HG02840 (cell line): ENCODE measurements at regions not wholly inside any gene's neighbourhood (a gene's known extent, or its start where the extent isn't known, plus 50 kb on each side); places are given as distances from the start of the nearest gene placed in this dataset.
"Not testable (repeated sequence)": the region's sequence is repeated elsewhere in the genome, so short reads cannot be mapped to it uniquely, and the experiment has no call there.

Source experiments
- ATAC-seq: cut with Tn5 transposase; IDR thresholded peaks from one replicate; pipeline ENCODE4 v1.9.1; 2021; ENCODE audit warnings: mild to moderate bottlenecking, moderate library complexity, moderate number of reproducible peaks; ENCODE audit not compliant: unreplicated experiment, low FRiP score

- ATAC-seq = not testable (repeated sequence)
These were observed 157.7 kb downstream of the GIPC2 start for GRCh38 chr1:78203410-78203982.

DNA sequence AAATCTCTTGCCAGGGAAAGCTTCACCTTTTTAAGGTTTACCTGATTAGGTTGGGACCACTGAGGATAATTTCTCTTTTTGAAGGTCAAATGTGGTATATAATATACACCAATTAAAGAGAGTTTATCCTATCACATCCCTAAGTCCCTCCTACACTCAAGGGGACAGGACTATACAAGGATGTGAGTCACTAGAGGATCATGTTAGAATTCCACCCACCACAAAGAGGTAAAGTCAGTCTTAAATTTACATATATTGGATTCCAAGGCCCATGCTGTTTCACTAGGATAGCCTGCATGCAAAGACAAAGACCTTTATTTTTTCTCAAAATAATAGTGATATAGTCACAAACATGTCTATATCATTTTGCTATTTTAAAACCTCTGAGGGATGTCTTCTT is 164.4 kb downstream of the GIPC2 start:
- ATAC-seq = no peak

DNA sequence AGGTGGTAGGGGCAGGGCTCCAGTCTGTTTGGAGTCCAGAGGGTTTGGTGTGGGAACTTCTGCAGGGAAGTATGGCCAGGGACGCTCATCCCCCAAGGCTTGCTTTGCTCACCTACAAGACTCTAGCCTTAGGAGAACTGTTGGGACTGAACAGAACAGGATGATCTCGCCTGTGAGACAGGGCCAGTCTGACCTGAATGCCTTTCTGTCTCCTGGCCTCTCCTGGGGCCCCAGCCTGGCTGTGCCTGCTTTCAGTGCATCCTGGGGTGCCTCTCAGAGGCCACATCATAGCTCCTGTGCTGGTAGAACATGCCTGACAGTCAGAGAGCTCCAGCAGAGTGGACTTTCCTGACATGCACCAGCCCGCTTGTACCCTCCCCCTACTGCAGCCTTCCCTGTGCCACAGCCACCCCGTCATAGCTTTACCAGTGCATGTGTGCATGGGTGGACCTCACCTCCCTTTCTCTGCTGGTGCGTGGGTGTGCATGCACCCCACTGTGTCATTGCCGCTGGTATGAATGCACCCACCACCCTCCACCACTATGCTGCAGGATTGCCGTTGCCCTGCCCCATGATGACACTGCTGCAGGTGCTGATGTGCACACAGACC is 165.8 kb downstream of the GIPC2 start:
- ATAC-seq = no peak

GRCh38 chr1:78214334-78214733 is 168.6 kb downstream of the GIPC2 start:
- ATAC-seq = no peak

DNA sequence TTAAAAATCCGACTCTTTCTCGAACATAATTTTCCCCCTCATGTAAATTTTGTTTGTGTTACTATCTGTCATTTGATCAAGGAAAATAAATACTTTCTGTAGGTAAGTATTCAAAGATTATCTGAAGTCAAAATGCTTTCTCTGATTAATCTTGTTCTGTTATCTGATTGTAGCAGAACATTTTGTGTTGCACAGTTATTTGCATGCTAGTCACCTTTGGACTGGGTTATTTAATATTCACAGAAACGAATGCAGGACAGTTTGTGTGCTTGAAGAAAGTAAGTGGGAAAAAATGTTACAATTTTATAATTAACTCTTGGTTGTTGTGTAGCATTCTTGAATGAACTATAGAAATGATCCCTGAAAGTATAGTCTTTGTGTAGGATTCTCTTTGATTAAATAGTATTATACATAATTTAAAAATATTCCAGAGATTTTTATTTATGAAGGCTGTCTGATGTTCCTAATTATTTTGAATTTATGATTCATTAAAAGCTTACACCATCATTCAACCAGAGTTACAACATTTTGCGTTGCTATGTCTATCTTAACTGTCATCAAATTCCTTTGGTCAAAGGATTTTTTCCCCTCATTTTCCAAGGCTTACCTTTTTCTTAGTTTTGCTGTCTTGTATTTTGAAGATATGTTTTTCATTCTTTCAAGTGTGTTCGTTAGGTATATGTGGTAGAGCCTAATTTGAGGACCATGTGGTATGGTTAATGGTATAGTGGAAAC is 176.6 kb downstream of the GIPC2 start:
- ATAC-seq = no peak

GRCh38 chr1:78222960-78223358 is 177.2 kb downstream of the GIPC2 start:
- no peak for ATAC-seq

DNA sequence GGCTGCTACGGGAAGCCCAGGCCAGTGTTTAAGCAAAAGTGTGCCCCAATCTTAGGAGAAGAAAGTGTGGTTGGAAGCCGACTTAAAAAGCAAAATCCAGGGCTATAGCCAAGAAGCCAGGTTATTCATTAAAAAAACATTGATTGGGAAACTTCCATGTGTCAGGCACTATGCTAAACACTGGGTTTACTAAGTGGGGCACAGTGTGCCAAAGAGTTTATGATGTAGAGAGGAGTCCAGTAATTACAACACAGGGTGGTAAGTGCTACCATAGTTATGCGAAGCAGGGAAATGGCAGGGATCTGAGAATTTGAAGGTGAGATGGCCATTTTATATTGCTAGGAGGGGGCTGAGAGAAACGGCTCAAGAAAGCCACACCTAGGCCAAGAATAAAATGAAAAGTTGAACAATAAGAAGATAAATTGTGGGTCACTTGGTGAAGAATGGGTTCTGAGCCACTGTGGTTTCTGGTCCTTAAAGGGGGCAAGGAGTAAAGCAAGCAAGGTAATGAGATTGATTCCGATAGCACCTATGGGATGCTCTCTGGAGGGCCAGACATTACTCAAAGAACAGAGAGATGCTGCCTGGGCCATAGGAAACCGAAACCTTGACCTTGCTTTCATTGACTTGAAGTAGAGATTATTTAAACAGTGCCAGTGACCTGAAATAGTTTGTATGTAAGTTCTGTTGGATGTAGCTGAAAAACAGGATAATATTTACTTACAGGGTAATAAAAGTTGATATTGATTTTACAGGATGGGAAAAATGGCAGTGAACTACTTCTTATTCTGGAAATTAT is 177.8 kb downstream of the GIPC2 start:
- no peak for ATAC-seq

DNA sequence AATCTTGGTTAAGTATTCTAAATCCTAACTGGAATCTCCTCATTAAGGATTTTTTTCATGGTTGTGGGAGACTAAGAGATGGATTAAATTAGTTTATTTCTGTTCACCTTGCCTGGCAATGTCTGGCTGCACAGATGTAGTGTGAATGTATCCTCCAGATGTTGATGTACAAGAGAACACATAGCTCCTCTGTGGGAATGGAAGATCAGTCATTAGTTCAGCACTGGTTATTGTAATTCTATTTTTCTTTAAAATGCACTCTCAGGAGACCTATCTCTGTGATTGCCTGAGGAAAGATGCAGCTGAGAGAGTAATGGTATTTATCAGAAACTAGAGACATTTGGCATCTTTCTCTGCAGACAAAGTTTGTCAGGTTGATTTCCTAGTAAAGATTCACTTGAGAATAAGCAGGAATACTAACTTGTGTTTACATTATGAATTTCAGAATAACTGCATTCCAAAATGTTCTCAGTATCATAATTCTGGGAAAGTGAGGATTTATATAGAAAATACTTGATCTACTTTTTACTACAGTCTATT is 178.6 kb downstream of the GIPC2 start:
- no peak for ATAC-seq

DNA sequence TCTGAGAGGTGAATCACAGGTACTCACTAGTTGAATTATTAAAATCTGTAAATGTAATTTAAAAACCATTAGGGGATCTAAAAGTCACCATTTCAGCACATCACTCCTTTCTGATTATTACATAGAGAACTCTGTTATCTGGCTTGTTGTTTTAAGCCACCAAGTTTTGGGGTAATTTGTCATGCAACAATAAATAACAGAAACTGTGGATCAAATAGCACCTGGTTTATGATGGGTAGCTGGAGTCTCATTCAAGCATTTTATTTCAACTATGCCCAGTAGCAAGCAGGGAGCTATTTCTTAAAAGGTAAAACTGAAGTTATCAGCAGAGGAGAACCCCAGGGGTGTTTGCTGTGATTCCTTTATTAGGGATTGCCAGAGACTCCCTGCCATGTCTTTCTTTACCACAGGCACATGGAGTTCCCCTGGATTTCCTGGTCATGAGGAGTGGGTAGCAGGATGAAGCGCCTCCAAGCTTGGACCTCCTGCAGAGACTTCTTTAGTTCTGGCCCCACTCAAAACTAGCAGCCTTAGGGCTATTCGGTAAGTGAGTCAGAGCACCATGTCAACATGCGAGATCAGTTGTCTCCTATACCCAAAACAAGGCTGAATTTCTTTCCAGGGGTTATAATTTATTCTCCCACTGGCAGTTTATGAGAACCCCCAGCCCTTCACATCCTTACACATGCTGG is 179.2 kb downstream of the GIPC2 start:
- no peak for ATAC-seq

GRCh38 chr1:78226784-78227183 is 181.0 kb downstream of the GIPC2 start:
- no peak for ATAC-seq

GRCh38 chr1:78227705-78228635 is 182.2 kb downstream of the GIPC2 start:
- no peak for ATAC-seq

- ATAC-seq = no peak
These were observed 183.6 kb downstream of the GIPC2 start for GRCh38 chr1:78229344-78229743.

- ATAC-seq = no peak
These were observed 185.7 kb downstream of the GIPC2 start for GRCh38 chr1:78231477-78231876.

GRCh38 chr1:78231894-78232293 is 186.1 kb downstream of the GIPC2 start:
- no peak for ATAC-seq

DNA sequence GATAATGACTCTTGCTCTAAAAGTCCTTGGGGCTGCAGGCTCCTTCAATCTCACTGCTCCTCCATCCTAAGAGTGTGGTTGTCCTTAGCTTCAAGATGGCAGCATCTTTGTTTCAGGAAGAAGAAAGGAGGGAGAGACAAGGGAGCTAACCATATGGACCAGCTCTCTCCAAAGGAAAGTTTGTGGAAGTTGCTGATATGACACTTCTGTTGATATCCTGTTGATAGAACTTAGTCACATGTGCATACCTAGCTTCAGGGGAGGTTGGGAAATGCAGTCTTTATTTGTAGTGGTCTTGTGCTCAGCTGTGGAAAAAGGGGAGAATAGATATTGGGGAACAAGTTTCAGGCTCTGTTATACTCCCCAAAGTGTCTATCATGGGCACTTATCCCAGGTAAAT is 186.9 kb downstream of the GIPC2 start:
- no peak for ATAC-seq

DNA sequence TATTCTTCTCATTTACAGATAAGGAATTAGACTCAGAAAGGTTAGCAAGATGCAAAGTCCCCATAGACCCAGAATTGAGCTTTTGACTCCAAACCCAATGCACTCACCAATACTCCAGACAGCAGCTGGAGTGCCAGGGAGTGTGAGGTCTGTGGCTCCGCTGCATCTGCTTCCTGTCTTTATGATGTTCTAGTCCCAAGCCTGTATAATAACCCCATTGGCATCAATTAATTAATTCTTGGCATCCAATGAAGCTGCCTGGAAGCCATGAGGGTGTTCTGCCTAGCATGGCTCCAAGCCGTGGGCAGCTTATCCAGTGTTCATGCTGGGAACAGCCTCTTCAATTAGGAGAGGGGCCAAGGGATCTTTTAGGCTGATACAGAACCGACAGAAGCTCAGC is 188.7 kb downstream of the GIPC2 start:
- ATAC-seq = no peak

DNA sequence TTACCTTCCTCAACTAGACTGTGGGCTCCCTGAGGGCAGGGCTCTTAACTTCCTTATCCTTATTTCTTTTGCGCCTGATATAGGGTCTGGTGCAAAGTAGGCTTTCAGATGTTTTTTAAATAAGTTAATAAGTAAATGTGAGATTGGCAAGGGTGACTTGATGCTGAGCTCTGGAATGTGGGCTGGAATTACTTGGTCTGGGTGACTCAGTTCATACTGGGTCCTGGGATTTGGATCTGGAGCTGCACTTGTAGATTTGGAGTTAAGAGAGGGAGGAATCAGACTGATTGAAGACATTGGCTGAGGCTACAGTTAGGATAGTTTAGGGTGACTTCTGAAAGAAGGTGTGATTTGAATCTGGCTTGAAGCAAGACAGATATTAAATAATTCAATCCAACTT is 190.9 kb downstream of the GIPC2 start:
- no peak for ATAC-seq

GRCh38 chr1:78237364-78237916 is 191.7 kb downstream of the GIPC2 start:
- ATAC-seq = no peak

GRCh38 chr1:78240191-78240590 is 194.4 kb downstream of the GIPC2 start:
- ATAC-seq = no peak
